ENCODE measurements at regions not wholly inside any gene's neighbourhood (a gene's known extent, or its start where the extent isn't known, plus 50 kb on each side); places are given as distances from the start of the nearest gene placed in this dataset.

DNA sequence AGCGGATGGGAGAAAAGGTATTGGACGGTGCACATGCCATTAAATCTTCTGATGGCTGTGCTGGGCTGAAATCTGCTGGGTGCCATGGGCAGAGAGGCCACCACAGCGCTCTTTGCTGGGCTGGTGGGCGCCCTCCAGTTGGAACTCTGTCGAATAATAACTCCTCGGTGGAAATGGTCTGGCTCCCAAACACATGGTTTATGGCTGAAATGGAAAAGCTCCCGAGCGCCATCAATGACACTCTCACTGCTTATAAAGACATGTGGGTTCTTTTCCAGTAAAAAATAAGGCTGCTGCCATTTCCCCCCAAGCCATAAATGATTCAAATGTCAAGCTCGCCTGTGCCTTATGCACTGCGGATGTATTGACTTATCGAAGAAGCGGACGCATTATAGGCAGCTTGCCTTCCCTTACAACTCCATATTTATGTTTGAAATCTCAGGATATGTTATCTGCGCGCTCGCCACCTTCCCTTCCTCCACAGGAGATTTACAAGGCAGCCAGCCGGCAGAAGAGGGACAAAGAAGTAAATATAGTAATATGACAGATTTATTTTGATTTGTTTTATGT is 239.0 kb upstream of the MKI67 start:
- H3K36me3 ChIP-seq (replicated peaks in 1 of 2; ENCODE audit: control insufficient read depth in 1 of 2, insufficient read depth in 2 of 2, low read length in 2 of 2): no peaks in the 10 kb centered on the region
- H3K4me2 ChIP-seq (ENCODE audit: low read depth, low read length): no peak overlapping the region
- no TSS peak for BruUV-seq (replicated peaks)
- no peak overlapping the region for H3K9ac ChIP-seq (ENCODE audit: insufficient read depth, low read depth, low read length)
- H3K27me3 ChIP-seq (ENCODE audit: control insufficient read depth in 1 of 2, insufficient read depth in 2 of 2, low read length in 2 of 2): peaks cover 0 to 15% of the 10 kb centered on the region in 2 experiments; a peak in 2 of 5 replicates
- no peaks in the 10 kb centered on the region for H4K20me1 ChIP-seq (ENCODE audit: insufficient read depth, low read length)
- H3K27ac ChIP-seq (ENCODE audit: extremely low read length, insufficient read depth, low read length): no peak overlapping the region
- no peak for TF ChIP-seq HNRNPK (IDR thresholded peaks at IDR 0.05; ENCODE audit: low read depth, low read length, poor library complexity, severe bottlenecking)
- TF ChIP-seq GTF2F1 (IDR thresholded peaks at IDR 0.05; ENCODE audit: low read length): no peak
- TF ChIP-seq POLR2AphosphoS2 (IDR thresholded peaks at IDR 0.05; ENCODE audit: low read depth, low read length): no peak
- TF ChIP-seq NCOR1 (IDR thresholded peaks at IDR 0.05; ENCODE audit: borderline replicate concordance, low read length): no peak
- TF ChIP-seq ATAD3A (CRISPR knock-in tag; IDR thresholded peaks at IDR 0.05): no peak
- TF ChIP-seq, protein P1, sequence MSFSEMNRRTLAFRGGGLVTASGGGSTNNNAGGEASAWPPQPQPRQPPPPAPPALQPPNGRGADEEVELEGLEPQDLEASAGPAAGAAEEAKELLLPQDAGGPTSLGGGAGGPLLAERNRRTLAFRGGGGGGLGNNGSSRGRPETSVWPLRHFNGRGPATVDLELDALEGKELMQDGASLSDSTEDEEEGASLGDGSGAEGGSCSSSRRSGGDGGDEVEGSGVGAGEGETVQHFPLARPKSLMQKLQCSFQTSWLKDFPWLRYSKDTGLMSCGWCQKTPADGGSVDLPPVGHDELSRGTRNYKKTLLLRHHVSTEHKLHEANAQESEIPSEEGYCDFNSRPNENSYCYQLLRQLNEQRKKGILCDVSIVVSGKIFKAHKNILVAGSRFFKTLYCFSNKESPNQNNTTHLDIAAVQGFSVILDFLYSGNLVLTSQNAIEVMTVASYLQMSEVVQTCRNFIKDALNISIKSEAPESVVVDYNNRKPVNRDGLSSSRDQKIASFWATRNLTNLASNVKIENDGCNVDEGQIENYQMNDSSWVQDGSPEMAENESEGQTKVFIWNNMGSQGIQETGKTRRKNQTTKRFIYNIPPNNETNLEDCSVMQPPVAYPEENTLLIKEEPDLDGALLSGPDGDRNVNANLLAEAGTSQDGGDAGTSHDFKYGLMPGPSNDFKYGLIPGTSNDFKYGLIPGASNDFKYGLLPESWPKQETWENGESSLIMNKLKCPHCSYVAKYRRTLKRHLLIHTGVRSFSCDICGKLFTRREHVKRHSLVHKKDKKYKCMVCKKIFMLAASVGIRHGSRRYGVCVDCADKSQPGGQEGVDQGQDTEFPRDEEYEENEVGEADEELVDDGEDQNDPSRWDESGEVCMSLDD (CRISPR knock-in tag; IDR thresholded peaks at IDR 0.05; ENCODE audit: borderline replicate concordance): no peak
- no peak for TF ChIP-seq ZNF256 (CRISPR knock-in tag; conservative IDR thresholded peaks at IDR 0.05)
- TF ChIP-seq ZFX (CRISPR knock-in tag; IDR thresholded peaks at IDR 0.05; ENCODE audit: low read depth): no peak
- TF ChIP-seq ARNTL (CRISPR knock-in tag; IDR thresholded peaks at IDR 0.05): no peak
- H2AFZ ChIP-seq (ENCODE audit: low read length): no peak overlapping the region
- no peaks in the 10 kb centered on the region for H3K4me1 ChIP-seq (ENCODE audit: insufficient read depth, low read length)
- DNase-seq (ENCODE audit: low spot score) (no peak), FAIRE-seq (no peak), ATAC-seq (no peak)
- 38% methylated on average over 11 of the region's 17 CpGs for WGBS (ENCODE audit: low lambda C conversion rate)
- ChIA-PET CTCF (ENCODE audit: low intra/inter-chr PET ratio, low total read pairs) (no interaction called here), POLR2A (no interaction called here)
- H3K4me3 ChIP-seq (replicated peaks in 1 of 3; ENCODE audit: insufficient read depth in 1 of 3, low read depth in 2 of 3, low read length in 3 of 3): no peak overlapping the region
- in situ Hi-C loops (cut with HindIII; ENCODE audit: extremely low pct_ligation_motif_present, low pct_unique_long_range_greater_than_20kb): no loop called here
- no peaks in the 10 kb centered on the region for H3K79me2 ChIP-seq (ENCODE audit: insufficient read depth, low read length)
- intact Hi-C loops (cut with micrococcal nuclease; ENCODE audit: unreplicated experiment): no loop called here
- no peaks in the 10 kb centered on the region for H3K9me3 ChIP-seq (ENCODE audit: low read length)

All from HepG2 (cell line).